ENCODE measurements at regions not wholly inside any gene's neighbourhood (a gene's known extent, or its start where the extent isn't known, plus 50 kb on each side); places are given as distances from the start of the nearest gene placed in this dataset.

- Mint-ChIP-seq H3K27me3 (peaks cover 4% of the 10 kb centered on the region), H3K4me1 (no peaks in the 10 kb centered on the region), H3K36me3 (no peaks in the 10 kb centered on the region), H3K9me3 (no peaks in the 10 kb centered on the region), H3K4me3 (no peak overlapping the region), H3K27ac (no peak overlapping the region)
- ATAC-seq = no peak
Observed at GRCh38 chr2:128390991-128391630, 72.4 kb upstream of the HS6ST1 start.

GRCh38 chr2:128391679-128392078, 73.0 kb upstream of the HS6ST1 start:
- Mint-ChIP-seq H3K27me3 (no peaks in the 10 kb centered on the region), H3K9me3 (no peaks in the 10 kb centered on the region), H3K4me1 (no peaks in the 10 kb centered on the region)

GRCh38 chr2:128392207-128392606, 73.5 kb upstream of the HS6ST1 start:
- Mint-ChIP-seq H3K36me3 (no peaks in the 10 kb centered on the region), H3K9me3 (no peaks in the 10 kb centered on the region), H3K4me3 (no peak overlapping the region), H3K27me3 (no peaks in the 10 kb centered on the region), H3K27ac (no peak overlapping the region), H3K4me1 (no peaks in the 10 kb centered on the region)
- ATAC-seq = no peak

More at GRCh38 chr2:128391679-128392078, 73.0 kb upstream of the HS6ST1 start:
- Mint-ChIP-seq H3K36me3 (no peaks in the 10 kb centered on the region), H3K4me3 (no peak overlapping the region), H3K27ac (no peak overlapping the region)
- ATAC-seq = no peak

DNA sequence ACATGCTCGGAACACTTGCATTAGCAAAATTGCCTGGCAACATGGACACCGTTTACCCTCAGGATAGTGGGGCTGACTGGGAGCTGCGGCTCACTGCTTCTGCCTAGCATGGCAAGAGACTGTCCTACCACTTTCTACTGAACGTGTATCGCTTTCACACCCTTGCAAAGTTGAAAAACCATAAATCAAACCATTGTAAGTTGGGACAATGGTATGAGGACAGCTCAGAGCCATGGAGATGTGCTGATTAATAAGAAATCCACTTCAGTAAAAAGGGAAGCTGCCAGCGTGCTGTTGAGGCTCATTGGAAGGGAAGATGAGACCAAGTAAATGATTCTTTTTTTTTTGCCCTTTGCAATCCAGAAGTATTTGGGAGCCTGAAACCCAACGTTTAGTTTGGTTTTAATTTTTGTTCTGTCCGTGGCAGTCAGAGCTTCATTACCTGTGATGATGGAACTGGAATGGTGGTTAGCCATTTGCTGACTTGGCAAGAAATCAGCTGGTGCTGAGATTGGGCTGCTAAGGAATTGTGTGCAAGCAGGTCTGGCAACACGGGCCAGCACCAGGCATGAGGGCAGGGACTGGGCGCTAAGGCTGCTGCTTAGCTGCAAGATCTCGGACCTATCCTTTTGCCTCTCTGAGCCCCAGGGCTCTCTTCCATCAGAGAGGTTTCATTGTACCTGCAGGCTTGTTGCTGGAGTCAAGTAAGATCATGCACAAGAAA, 75.5 kb upstream of the HS6ST1 start:
- ATAC-seq = no peak

GRCh38 chr2:128395196-128395595, 76.5 kb upstream of the HS6ST1 start:
- H3K36me3 Mint-ChIP-seq = no peaks in the 10 kb centered on the region
- no peaks in the 10 kb centered on the region for H3K27me3 Mint-ChIP-seq
- no peak overlapping the region for H3K27ac Mint-ChIP-seq
- no peaks in the 10 kb centered on the region for H3K4me1 Mint-ChIP-seq
- ATAC-seq = no peak
- H3K9me3 Mint-ChIP-seq = no peaks in the 10 kb centered on the region
- no peak overlapping the region for H3K4me3 Mint-ChIP-seq

More for the DNA sequence above, 75.5 kb upstream of the HS6ST1 start:
- no peak overlapping the region for H3K4me3 Mint-ChIP-seq
- no peaks in the 10 kb centered on the region for H3K9me3 Mint-ChIP-seq
- H3K27ac Mint-ChIP-seq = no peak overlapping the region
- no peaks in the 10 kb centered on the region for H3K36me3 Mint-ChIP-seq
- H3K27me3 Mint-ChIP-seq = no peaks in the 10 kb centered on the region
- no peaks in the 10 kb centered on the region for H3K4me1 Mint-ChIP-seq

- Mint-ChIP-seq H3K27me3 (no peaks in the 10 kb centered on the region), H3K4me3 (no peak overlapping the region), H3K4me1 (no peaks in the 10 kb centered on the region), H3K27ac (no peak overlapping the region), H3K9me3 (peaks cover under 1% of the 10 kb centered on the region), H3K36me3 (no peaks in the 10 kb centered on the region)
- no peak for ATAC-seq
Observed at GRCh38 chr2:128395640-128396499, 77.2 kb upstream of the HS6ST1 start.

DNA sequence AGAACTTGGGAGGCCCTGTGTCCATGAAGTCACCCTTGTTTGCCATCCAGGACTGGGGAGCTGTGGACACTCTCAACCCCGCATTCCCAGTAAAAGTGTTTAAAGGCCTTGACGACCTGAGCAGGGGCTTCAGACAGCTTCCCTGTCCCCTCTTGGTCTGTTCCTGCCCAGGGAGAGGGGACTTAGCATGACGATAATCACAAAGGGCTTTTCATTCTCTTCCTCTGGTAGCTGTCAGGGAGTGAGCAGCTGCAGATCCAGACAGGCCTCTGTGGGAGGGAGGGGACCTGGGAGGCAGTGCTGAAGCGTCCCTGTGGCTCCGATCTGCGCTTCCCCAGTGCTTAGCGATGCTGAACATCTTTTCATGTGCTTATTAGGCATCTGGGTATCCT, 77.8 kb upstream of the HS6ST1 start:
- no peaks in the 10 kb centered on the region for H3K36me3 Mint-ChIP-seq

DNA sequence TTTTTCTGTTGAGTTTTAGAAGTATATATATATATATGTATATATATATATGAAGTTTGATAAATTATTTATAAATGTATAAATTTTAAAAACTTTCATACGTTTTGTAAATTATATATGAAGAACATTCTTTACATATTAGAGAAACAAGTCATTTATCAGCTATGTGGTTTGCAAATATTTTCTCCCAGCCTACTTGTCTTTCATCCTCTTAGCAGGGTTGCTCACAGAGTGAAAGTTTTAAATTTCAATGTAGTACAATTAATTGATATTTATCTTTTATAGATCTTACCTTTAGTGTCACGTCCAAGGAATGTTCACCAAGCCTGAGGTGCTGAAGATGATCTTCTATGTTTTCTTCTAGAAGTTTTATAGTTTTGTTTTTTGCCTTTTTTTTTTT, 78.3 kb upstream of the HS6ST1 start:
- Mint-ChIP-seq H3K9me3 (peaks cover 2% of the 10 kb centered on the region), H3K27ac (no peak overlapping the region), H3K27me3 (no peaks in the 10 kb centered on the region), H3K4me3 (no peak overlapping the region), H3K36me3 (no peaks in the 10 kb centered on the region), H3K4me1 (no peaks in the 10 kb centered on the region)
- no peak for ATAC-seq

More for the DNA sequence above, 77.8 kb upstream of the HS6ST1 start:
- Mint-ChIP-seq H3K9me3 (peaks cover 2% of the 10 kb centered on the region), H3K4me1 (no peaks in the 10 kb centered on the region), H3K27ac (no peak overlapping the region), H3K27me3 (no peaks in the 10 kb centered on the region), H3K4me3 (no peak overlapping the region)
- ATAC-seq = no peak

DNA sequence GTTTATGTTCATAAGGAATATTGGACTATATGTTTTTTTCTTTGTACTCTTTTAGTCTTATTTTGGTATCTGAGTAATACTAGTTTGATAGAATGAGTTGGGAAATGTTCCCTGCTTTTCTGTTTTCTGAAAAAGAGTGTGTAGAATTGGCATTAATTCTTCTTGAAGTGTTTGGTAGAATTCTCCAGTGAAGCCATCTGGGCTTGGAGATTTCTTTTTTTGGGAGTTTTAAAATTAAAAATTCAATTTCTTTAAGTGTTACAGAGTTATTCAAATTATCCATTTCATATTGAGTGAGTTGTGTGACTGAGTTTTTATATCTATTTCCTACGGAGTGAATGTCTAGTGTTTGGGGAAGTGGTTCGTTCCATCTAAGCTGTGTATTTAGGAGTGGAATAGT, 80.6 kb upstream of the HS6ST1 start:
- no peak for ATAC-seq
- Mint-ChIP-seq H3K36me3 (no peaks in the 10 kb centered on the region), H3K27ac (no peak overlapping the region), H3K27me3 (no peaks in the 10 kb centered on the region), H3K4me3 (no peak overlapping the region), H3K9me3 (peaks cover 2% of the 10 kb centered on the region), H3K4me1 (no peaks in the 10 kb centered on the region)

DNA sequence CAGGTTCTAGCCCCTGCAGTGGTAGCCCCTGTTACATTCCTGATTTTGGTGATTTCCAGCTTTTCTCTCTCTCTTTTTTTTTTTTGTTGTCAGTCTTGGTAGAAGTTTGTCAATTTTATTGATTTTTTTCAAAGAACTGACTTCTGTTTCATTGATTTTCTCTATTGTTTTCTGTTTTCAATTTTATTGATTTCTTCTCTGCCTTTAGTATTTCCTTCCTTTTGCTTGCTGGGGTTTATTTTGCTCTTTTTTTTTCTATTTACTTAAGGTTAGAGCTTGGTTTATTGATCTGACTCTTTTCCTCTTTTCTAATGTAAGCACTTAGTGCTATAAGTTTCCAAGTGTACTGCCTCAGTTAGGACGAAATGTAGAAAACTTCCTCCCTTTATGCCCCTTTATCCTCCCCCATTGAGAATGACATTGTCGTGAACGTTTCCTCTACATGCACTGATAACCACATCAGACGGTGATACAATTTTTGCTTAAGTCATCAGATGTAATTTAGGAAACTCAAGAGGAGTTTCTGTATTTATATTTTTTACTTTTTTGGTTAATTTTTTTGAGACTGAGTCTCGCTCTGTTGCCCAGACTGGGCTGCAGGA, 81.1 kb upstream of the HS6ST1 start:
- no peak for ATAC-seq
- H3K27me3 Mint-ChIP-seq = no peaks in the 10 kb centered on the region
- no peaks in the 10 kb centered on the region for H3K4me1 Mint-ChIP-seq
- no peak overlapping the region for H3K27ac Mint-ChIP-seq
- H3K4me3 Mint-ChIP-seq = no peak overlapping the region
- peaks cover 2% of the 10 kb centered on the region for H3K9me3 Mint-ChIP-seq
- no peaks in the 10 kb centered on the region for H3K36me3 Mint-ChIP-seq

DNA sequence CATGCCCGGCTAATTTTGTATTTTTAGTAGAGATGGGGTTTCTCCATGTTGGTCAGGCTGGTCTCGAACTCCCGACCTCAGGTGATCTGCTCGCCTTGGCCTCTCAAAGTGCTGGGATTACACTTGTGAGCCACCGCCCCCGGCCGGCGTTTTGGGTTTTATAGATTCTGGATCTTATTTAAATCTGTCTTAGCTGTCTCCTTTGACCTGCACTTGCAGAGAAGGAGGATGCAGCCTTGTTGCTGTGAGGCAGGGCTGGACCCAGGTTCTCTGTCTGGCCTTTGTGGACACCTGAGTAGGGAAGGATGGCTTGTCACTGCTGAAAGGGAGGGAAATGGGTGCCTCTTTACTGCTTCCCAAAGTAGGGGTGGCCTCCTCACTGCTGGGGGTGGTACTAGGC, 83.0 kb upstream of the HS6ST1 start:
- no peak for ATAC-seq
- H3K36me3 Mint-ChIP-seq = no peaks in the 10 kb centered on the region
- H3K4me3 Mint-ChIP-seq = no peak overlapping the region
- no peaks in the 10 kb centered on the region for H3K27me3 Mint-ChIP-seq
- H3K27ac Mint-ChIP-seq = no peak overlapping the region
- no peaks in the 10 kb centered on the region for H3K4me1 Mint-ChIP-seq
- peaks cover 2% of the 10 kb centered on the region for H3K9me3 Mint-ChIP-seq

- no peak for ATAC-seq
- H3K4me3 Mint-ChIP-seq = no peak overlapping the region
- peaks cover 2% of the 10 kb centered on the region for H3K9me3 Mint-ChIP-seq
- H3K4me1 Mint-ChIP-seq = no peaks in the 10 kb centered on the region
- H3K36me3 Mint-ChIP-seq = no peaks in the 10 kb centered on the region
- H3K27me3 Mint-ChIP-seq = peaks cover 12% of the 10 kb centered on the region
- no peak overlapping the region for H3K27ac Mint-ChIP-seq
Observed at GRCh38 chr2:128402911-128403670, 84.4 kb upstream of the HS6ST1 start.

GRCh38 chr2:128403814-128404708, 85.4 kb upstream of the HS6ST1 start:
- peaks cover 2% of the 10 kb centered on the region for H3K9me3 Mint-ChIP-seq
- H3K4me1 Mint-ChIP-seq = no peaks in the 10 kb centered on the region
- peaks cover 19% of the 10 kb centered on the region for H3K27me3 Mint-ChIP-seq
- H3K4me3 Mint-ChIP-seq = no peak overlapping the region
- ATAC-seq = no peak
- no peaks in the 10 kb centered on the region for H3K36me3 Mint-ChIP-seq
- H3K27ac Mint-ChIP-seq = no peak overlapping the region

Data from stimulated activated memory B cell treated with anti-CD40 and anti-IgM and Interleukin-4, amounts not matched to agents 10 μg/mL and 1 μg/mL and 100 μg/mL, for 72 hours (primary cell).